DND-41 (cell line): ENCODE measurements at regions not wholly inside any gene's neighbourhood (a gene's known extent, or its start where the extent isn't known, plus 50 kb on each side); places are given as distances from the start of the nearest gene placed in this dataset.

Source experiments
- ATAC-seq: fragments of 200-7000 bp; cut with Tn5 transposase; 3 replicates; pipeline ENCODE4 v1.9.1; 2021; ENCODE audit warnings: low read depth; ENCODE audit not compliant: insufficient read depth
- DNase-seq: peaks from one replicate; pipeline ENCODE4 v3.0.0-alpha.2; 2020
- H2AFZ ChIP-seq: 2 replicates; pipeline ENCODE4 v1.6.0; 2012; ENCODE audit warnings: low read depth, low read length
- H3K27ac ChIP-seq: 2 replicates; pipeline ENCODE4 v1.5.1; 2012; ENCODE audit warnings: low read length, inconsistent platforms
- H3K27me3 ChIP-seq: fragments of 200-600 bp; sonication (generic); 2 replicates; pipeline ENCODE4 v1.6.0; 2012; ENCODE audit warnings: low read length, mild to moderate bottlenecking, inconsistent platforms; ENCODE audit not compliant: insufficient read depth, poor library complexity
- H3K36me3 ChIP-seq: 2 replicates; pipeline ENCODE4 v1.5.1; 2012; ENCODE audit warnings: low read length, inconsistent platforms; ENCODE audit not compliant: insufficient read depth
- H3K4me1 ChIP-seq: 2 replicates; pipeline ENCODE4 v1.5.1; 2012; ENCODE audit warnings: mild to moderate bottlenecking, low read length; ENCODE audit not compliant: insufficient read depth
- H3K4me2 ChIP-seq: 2 replicates; pipeline ENCODE4 v1.6.0; 2012; ENCODE audit warnings: mild to moderate bottlenecking, moderate library complexity, low read length, inconsistent platforms; ENCODE audit not compliant: insufficient read depth
- H3K4me3 ChIP-seq, 2 experiments: fragments of 200-600 bp in 1 of 2; shearing (Covaris generic) in 1 of 2; 2 replicates each; pipeline ENCODE4 v1.5.1; 2012 to 2016; ENCODE audit warnings: inconsistent platforms in 2 of 2, low read length in 2 of 2, mild to moderate bottlenecking in 2 of 2, low read depth in 1 of 2, moderate library complexity in 1 of 2
- H3K79me2 ChIP-seq: 2 replicates; pipeline ENCODE4 v1.6.0; 2012; ENCODE audit warnings: low read length, inconsistent platforms; ENCODE audit not compliant: insufficient read depth
- H3K9ac ChIP-seq: 2 replicates; pipeline ENCODE4 v1.6.0; 2012; ENCODE audit warnings: low read depth, mild to moderate bottlenecking, inconsistent platforms, low read length, moderate library complexity
- H3K9me3 ChIP-seq: 2 replicates; pipeline ENCODE4 v1.5.1; 2012; ENCODE audit warnings: low read length, moderate library complexity, mild to moderate bottlenecking, inconsistent platforms; ENCODE audit not compliant: insufficient read depth, severe bottlenecking
- H4K20me1 ChIP-seq: 2 replicates; pipeline ENCODE4 v1.6.0; 2012; ENCODE audit warnings: low read length; ENCODE audit not compliant: insufficient read depth
- EZH2 ChIP-seq: IDR thresholded peaks from 3 replicates; pipeline ENCODE4 v1.6.1; 2012; ENCODE audit warnings: borderline replicate concordance, low read depth, mild to moderate bottlenecking, moderate library complexity, low read length, inconsistent platforms; ENCODE audit not compliant: severe bottlenecking
- TF ChIP-seq, protein P1 (sequence below): IDR thresholded peaks from 2 replicates; pipeline ENCODE4 v1.5.1; 2012; ENCODE audit warnings: borderline replicate concordance, low read length, moderate library complexity, mild to moderate bottlenecking; ENCODE audit not compliant: poor library complexity, severe bottlenecking; ENCODE audit errors: extremely low read depth

DNA sequence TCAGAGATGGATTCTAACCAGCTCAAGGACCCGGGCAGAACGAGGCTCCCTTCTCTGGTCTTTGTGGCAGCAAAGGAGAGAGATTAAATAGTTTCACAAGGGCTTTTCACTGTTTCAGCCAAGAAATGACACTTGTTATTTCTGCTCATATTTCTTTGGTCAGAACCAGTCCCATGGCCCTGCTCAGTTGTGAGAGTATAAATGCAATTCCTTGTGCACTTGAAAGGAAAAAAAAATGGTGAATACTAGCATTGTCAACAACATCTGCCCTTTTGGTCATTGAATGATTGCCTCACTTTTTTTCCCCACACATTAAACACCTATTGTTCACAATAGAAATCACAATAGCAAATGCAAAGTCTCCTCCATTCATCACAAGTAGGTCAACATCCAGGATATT lies 104.4 kb downstream of the RDH14 start:
- no peak overlapping the region for H2AFZ ChIP-seq
- TF ChIP-seq EZH2 = no peak
- TF ChIP-seq, protein P1, sequence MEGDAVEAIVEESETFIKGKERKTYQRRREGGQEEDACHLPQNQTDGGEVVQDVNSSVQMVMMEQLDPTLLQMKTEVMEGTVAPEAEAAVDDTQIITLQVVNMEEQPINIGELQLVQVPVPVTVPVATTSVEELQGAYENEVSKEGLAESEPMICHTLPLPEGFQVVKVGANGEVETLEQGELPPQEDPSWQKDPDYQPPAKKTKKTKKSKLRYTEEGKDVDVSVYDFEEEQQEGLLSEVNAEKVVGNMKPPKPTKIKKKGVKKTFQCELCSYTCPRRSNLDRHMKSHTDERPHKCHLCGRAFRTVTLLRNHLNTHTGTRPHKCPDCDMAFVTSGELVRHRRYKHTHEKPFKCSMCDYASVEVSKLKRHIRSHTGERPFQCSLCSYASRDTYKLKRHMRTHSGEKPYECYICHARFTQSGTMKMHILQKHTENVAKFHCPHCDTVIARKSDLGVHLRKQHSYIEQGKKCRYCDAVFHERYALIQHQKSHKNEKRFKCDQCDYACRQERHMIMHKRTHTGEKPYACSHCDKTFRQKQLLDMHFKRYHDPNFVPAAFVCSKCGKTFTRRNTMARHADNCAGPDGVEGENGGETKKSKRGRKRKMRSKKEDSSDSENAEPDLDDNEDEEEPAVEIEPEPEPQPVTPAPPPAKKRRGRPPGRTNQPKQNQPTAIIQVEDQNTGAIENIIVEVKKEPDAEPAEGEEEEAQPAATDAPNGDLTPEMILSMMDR = no peak
- ATAC-seq (no peak), DNase-seq (no peak)
- H3K79me2 ChIP-seq = no peaks in the 10 kb centered on the region
- H4K20me1 ChIP-seq = no peaks in the 10 kb centered on the region
- no peaks in the 10 kb centered on the region for H3K27me3 ChIP-seq
- H3K9me3 ChIP-seq = no peaks in the 10 kb centered on the region
- no peak overlapping the region for H3K9ac ChIP-seq
- no peaks in the 10 kb centered on the region for H3K4me1 ChIP-seq
- no peak overlapping the region for H3K4me3 ChIP-seq
- no peaks in the 10 kb centered on the region for H3K36me3 ChIP-seq
- no peak overlapping the region for H3K27ac ChIP-seq
- H3K4me2 ChIP-seq = no peak overlapping the region

DNA sequence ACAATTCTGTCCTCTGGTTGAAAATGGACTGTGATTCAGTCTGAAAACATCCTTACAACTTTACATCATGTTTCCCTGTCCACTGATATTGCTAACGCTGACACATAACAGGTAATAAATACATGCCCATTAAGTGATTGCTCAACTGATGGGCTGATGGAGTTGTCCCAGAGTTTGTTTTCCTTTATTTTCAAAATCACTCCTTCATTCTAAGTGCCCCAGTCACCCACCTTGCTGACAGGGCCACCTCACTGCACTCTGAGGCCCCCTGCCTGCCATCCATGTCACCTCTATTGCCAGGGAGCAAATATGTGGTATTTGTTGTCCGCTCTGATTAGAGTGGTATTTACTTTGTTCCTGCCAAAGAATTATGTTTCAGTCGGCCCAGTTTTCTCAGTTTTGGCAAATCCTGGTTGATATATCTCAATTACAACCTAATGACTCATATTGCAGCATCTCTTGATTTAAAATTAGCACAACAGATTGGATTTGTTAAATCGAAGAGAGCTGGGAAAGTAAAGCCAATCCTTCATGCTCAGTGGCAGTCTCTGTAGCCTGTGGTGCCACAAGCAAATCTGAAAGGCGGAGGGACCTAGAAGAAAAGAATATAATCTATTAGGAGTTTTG lies 105.1 kb downstream of the RDH14 start:
- TF ChIP-seq, protein P1 = peak; percentile 24
- no peak for TF ChIP-seq EZH2
- Histone ChIP-seq H3K36me3 (no peaks in the 10 kb centered on the region), H3K9ac (no peak overlapping the region), H3K9me3 (no peaks in the 10 kb centered on the region), H4K20me1 (no peaks in the 10 kb centered on the region), H3K27me3 (no peaks in the 10 kb centered on the region), H3K4me1 (no peaks in the 10 kb centered on the region), H3K79me2 (no peaks in the 10 kb centered on the region), H3K4me3 (no peak overlapping the region), H2AFZ (no peak overlapping the region), H3K27ac (no peak overlapping the region), H3K4me2 (no peak overlapping the region)
- DNase-seq = no peak
- ATAC-seq = no peak

DNA sequence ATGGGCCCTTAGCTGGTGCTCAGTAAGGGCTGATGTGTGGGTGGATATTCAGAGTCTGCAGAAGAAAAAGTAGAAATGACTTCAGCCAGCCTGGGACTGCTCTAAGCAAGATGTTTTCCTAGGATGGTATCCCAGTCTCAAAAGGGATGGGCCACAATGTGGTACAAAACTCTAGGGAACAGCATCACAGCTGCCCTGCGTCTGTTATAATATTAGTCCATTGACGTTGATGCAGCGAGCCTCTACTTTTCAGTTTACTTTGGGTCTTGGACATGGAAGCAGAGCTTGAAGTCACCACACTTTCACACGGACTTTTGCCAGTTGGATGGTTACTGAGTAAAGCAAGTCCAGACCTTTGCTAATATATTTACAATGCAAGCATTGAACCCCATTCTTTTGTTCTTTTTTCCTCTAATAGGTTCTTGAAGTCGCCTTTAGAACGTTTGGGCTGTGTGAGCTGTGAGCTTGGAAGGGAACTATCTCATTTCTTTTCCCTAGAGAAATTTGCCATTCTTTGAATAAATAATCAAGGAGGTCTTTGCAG lies 105.7 kb downstream of the RDH14 start:
- Histone ChIP-seq H3K79me2 (no peaks in the 10 kb centered on the region), H3K27me3 (no peaks in the 10 kb centered on the region), H3K9ac (no peak overlapping the region), H3K4me2 (no peak overlapping the region), H4K20me1 (no peaks in the 10 kb centered on the region), H3K27ac (no peak overlapping the region), H3K36me3 (no peaks in the 10 kb centered on the region), H3K4me3 (no peak overlapping the region), H3K9me3 (no peaks in the 10 kb centered on the region), H2AFZ (no peak overlapping the region), H3K4me1 (no peaks in the 10 kb centered on the region)
- no peak for ATAC-seq
- no peak for TF ChIP-seq EZH2
- TF ChIP-seq, protein P1 = no peak
- DNase-seq = no peak

DNA sequence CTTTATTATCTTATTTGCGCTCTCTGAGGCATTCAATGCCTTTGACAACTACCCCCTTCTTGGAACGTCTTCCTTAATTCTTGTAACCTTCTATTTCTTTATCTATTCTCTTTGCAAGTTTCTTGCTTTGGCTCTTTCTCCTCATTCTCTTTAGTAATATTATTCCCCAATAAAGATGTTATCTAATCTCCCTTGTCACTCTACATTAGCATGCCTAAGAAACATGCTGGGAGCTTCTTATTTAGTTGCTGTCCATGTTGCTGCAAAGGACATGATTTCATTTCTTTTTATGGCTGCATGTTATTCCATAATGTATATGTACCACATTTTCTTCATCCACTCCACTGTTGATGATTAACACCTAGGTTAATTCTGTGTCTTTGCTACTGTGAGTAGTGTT lies 113.7 kb downstream of the RDH14 start:
- Histone ChIP-seq H2AFZ (no peak overlapping the region), H3K9ac (no peak overlapping the region)

More for the DNA sequence above, 113.7 kb downstream of the RDH14 start:
- no peaks in the 10 kb centered on the region for H3K9me3 ChIP-seq
- H4K20me1 ChIP-seq = no peaks in the 10 kb centered on the region
- no peaks in the 10 kb centered on the region for H3K4me1 ChIP-seq
- no peak for DNase-seq
- no peak for ATAC-seq
- no peak overlapping the region for H3K4me3 ChIP-seq
- no peaks in the 10 kb centered on the region for H3K27me3 ChIP-seq
- H3K79me2 ChIP-seq = no peaks in the 10 kb centered on the region
- H3K4me2 ChIP-seq = no peak overlapping the region
- TF ChIP-seq EZH2 = no peak
- TF ChIP-seq, protein P1 = no peak
- no peak overlapping the region for H3K27ac ChIP-seq
- H3K36me3 ChIP-seq = no peaks in the 10 kb centered on the region
